ENCODE measurements at regions not wholly inside any gene's neighbourhood (a gene's known extent, or its start where the extent isn't known, plus 50 kb on each side); places are given as distances from the start of the nearest gene placed in this dataset.
A peak's percentile ranks its signal among the peaks of the same experiment; 100 is the strongest.

DNA sequence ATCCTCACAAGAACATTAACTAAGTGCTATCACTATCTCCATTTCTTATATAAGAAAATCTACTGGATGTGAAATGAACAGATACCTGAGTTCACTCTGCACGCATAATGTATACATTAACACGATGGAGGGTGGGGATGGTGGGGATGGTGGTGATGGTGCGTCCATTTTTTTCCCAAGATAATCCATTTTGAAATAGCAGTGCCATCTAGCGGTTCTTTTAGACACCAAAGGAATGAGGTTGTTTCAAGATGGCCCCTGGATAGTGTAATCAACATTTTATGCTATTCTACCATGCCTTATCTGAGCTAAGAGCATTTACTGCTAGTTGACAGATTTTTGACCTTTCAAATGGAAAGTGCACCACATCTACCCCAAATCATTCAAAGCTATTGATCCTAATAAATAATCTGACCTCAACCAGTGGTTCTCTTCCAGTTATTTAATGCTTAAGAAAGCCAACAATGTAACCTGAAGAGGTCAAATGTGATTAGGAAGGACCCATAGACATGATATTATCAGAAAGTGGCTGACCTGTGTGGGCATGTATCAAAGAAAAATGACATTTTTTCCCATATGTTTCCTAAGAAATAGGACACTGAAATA lies 714.7 kb upstream of the TENM4 start:
- no peak overlapping the region for H3K18ac ChIP-seq (ENCODE audit: low read depth, low read length)
- H3K36me3 ChIP-seq (ENCODE audit: control insufficient read depth, insufficient read depth, low read length): no peaks in the 10 kb centered on the region
- no peak overlapping the region for H4K91ac ChIP-seq (ENCODE audit: insufficient read depth, low read depth, low read length)
- no TSS peak for BruUV-seq (replicated peaks)
- no peak overlapping the region for H2BK5ac ChIP-seq (ENCODE audit: low read depth, low read length, poor library complexity, severe bottlenecking)
- DNase-seq (peak; percentile 37), ATAC-seq (ENCODE audit: low read depth) (peak; percentile 85)
- no peak overlapping the region for H2AFZ ChIP-seq (replicated peaks; ENCODE audit: low read length, poor library complexity)
- dilution Hi-C loops (cut with HindIII; ENCODE audit: low sequenced_read_pairs, unreplicated experiment): no loop called here
- no peak overlapping the region for H2BK20ac ChIP-seq (ENCODE audit: low read depth, low read length)
- ChIA-PET CTCF (interaction anchor here (0.7 to 2.2 kb wide), 6 partner anchors 312 to 793 kb away, joined by 3 to 10 read pairs (median 4); no protein-coding TSS in a partner anchor), POLR2A (ENCODE audit: unreplicated experiment) (no interaction called here)
- H3K9ac ChIP-seq (ENCODE audit: low read depth, low read length): no peak overlapping the region
- no peak overlapping the region for H3K4ac ChIP-seq (ENCODE audit: low read depth, low read length)
- no peak overlapping the region for H3K27ac ChIP-seq (ENCODE audit: insufficient read depth, low read length)
- H3K23ac ChIP-seq (ENCODE audit: low read depth, low read length): no peak overlapping the region
- in situ Hi-C loops (cut with MboI; ENCODE audit: low sequenced_read_pairs): loop anchor here (5.0 kb wide), 1 partner anchor 443 kb away; no protein-coding TSS in a partner anchor
- H4K5ac ChIP-seq (ENCODE audit: low read depth, low read length): no peak overlapping the region
- H3K4me1 ChIP-seq (ENCODE audit: control insufficient read depth, insufficient read depth, low read length): no peaks in the 10 kb centered on the region
- WGBS, 2 experiments (ENCODE audit: extremely low coverage in 2 of 2, insufficient read length in 1 of 2): no CpG with 5 or more reads among the region's 4 CpGs
- H2AK5ac ChIP-seq (ENCODE audit: low read depth, low read length): no peak overlapping the region
- no peak overlapping the region for H4K8ac ChIP-seq (ENCODE audit: low read depth in 2 of 2, low read length in 2 of 2)
- no peaks in the 10 kb centered on the region for H3K79me1 ChIP-seq (ENCODE audit: low read depth in 1 of 2, low read length in 2 of 2)
- H3K4me3 ChIP-seq (ENCODE audit: insufficient read depth, low read depth, low read length): no peak overlapping the region
- no peaks in the 10 kb centered on the region for H3K27me3 ChIP-seq (ENCODE audit: control insufficient read depth, insufficient read depth, low read length)
- H3K56ac ChIP-seq (ENCODE audit: extremely low read depth, insufficient read depth, low read length): no peak overlapping the region
- no peak overlapping the region for H2BK15ac ChIP-seq (ENCODE audit: low read depth, low read length)
- H3K14ac ChIP-seq (replicated peaks; ENCODE audit: low read depth, low read length): no peak overlapping the region
- H2BK120ac ChIP-seq (ENCODE audit: low read depth, low read length): no peak overlapping the region
- intact Hi-C loops (cut with micrococcal nuclease): loop anchor here (1.0 kb wide), 2 partner anchors 393 to 447 kb away; no protein-coding TSS in a partner anchor
- no peak for TF ChIP-seq CHD1 (IDR thresholded peaks at IDR 0.05; ENCODE audit: low read depth, low read length)
- TF ChIP-seq MAZ (IDR thresholded peaks at IDR 0.05; ENCODE audit: borderline replicate concordance, low read depth, low read length): no peak
- no peak for TF ChIP-seq CEBPB (IDR thresholded peaks at IDR 0.05; ENCODE audit: low read depth, low read length)
- peak; percentile 75 for TF ChIP-seq SMC3 (IDR thresholded peaks at IDR 0.05; ENCODE audit: low read depth, low read length)
- TF ChIP-seq, protein P1, sequence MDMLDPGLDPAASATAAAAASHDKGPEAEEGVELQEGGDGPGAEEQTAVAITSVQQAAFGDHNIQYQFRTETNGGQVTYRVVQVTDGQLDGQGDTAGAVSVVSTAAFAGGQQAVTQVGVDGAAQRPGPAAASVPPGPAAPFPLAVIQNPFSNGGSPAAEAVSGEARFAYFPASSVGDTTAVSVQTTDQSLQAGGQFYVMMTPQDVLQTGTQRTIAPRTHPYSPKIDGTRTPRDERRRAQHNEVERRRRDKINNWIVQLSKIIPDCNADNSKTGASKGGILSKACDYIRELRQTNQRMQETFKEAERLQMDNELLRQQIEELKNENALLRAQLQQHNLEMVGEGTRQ (IDR thresholded peaks at IDR 0.05; ENCODE audit: low read depth, low read length): no peak
- TF ChIP-seq, protein P2, sequence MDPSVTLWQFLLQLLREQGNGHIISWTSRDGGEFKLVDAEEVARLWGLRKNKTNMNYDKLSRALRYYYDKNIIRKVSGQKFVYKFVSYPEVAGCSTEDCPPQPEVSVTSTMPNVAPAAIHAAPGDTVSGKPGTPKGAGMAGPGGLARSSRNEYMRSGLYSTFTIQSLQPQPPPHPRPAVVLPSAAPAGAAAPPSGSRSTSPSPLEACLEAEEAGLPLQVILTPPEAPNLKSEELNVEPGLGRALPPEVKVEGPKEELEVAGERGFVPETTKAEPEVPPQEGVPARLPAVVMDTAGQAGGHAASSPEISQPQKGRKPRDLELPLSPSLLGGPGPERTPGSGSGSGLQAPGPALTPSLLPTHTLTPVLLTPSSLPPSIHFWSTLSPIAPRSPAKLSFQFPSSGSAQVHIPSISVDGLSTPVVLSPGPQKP (IDR thresholded peaks at IDR 0.05; ENCODE audit: borderline replicate concordance, low read depth, low read length): no peak
- TF ChIP-seq MXI1 (IDR thresholded peaks at IDR 0.05; ENCODE audit: borderline replicate concordance, low read depth, low read length): no peak
- peak; percentile 82 for TF ChIP-seq RAD21 (IDR thresholded peaks at IDR 0.05; ENCODE audit: low read length)
- no peak for TF ChIP-seq MAFK (IDR thresholded peaks at IDR 0.05; ENCODE audit: low read depth, low read length)
- TF ChIP-seq, protein P3, sequence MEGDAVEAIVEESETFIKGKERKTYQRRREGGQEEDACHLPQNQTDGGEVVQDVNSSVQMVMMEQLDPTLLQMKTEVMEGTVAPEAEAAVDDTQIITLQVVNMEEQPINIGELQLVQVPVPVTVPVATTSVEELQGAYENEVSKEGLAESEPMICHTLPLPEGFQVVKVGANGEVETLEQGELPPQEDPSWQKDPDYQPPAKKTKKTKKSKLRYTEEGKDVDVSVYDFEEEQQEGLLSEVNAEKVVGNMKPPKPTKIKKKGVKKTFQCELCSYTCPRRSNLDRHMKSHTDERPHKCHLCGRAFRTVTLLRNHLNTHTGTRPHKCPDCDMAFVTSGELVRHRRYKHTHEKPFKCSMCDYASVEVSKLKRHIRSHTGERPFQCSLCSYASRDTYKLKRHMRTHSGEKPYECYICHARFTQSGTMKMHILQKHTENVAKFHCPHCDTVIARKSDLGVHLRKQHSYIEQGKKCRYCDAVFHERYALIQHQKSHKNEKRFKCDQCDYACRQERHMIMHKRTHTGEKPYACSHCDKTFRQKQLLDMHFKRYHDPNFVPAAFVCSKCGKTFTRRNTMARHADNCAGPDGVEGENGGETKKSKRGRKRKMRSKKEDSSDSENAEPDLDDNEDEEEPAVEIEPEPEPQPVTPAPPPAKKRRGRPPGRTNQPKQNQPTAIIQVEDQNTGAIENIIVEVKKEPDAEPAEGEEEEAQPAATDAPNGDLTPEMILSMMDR (conservative IDR thresholded peaks at IDR 0.05; ENCODE audit: low read depth, low read length): peak; percentile 80
- TF ChIP-seq POLR2A (IDR thresholded peaks at IDR 0.05; ENCODE audit: low read depth, low read length): no peak
- no peak for TF ChIP-seq FOS (IDR thresholded peaks at IDR 0.05; ENCODE audit: low read depth, low read length)
- no peak for TF ChIP-seq NFE2L2 (IDR thresholded peaks at IDR 0.05; ENCODE audit: low read depth, low read length)
- TF ChIP-seq RFX5 (IDR thresholded peaks at IDR 0.05; ENCODE audit: low read depth, low read length): no peak
- TF ChIP-seq BHLHE40 (IDR thresholded peaks at IDR 0.05; ENCODE audit: low read depth, low read length): no peak
- no peaks in the 10 kb centered on the region for H3K9me1 ChIP-seq (ENCODE audit: insufficient read depth, low read length)
- no peak overlapping the region for H3K4me2 ChIP-seq (ENCODE audit: low read depth, low read length)
- no peaks in the 10 kb centered on the region for H3K9me3 ChIP-seq (ENCODE audit: control insufficient read depth, insufficient read depth, low read length)
- no peak overlapping the region for H2AK9ac ChIP-seq (replicated peaks; ENCODE audit: low read depth, low read length, poor library complexity)
- no peaks in the 10 kb centered on the region for H4K20me1 ChIP-seq (ENCODE audit: insufficient read depth, low read length)
